Mucosa of gallbladder (tissue), 1 donor: ENCODE measurements at regions not wholly inside any gene's neighbourhood (a gene's known extent, or its start where the extent isn't known, plus 50 kb on each side); places are given as distances from the start of the nearest gene placed in this dataset.

ENCODE experiments used
- DNase-seq: peaks from one replicate; pipeline ENCODE4 v3.0.0-alpha.2; 2020; ENCODE audit warnings: low spot score
- donor health status: DM: no; HTN: no; CAD: no.

- no peak for DNase-seq
Measured at GRCh38 chr1:82494117-82494516, 693.4 kb downstream of the ADGRL2 start.

DNA sequence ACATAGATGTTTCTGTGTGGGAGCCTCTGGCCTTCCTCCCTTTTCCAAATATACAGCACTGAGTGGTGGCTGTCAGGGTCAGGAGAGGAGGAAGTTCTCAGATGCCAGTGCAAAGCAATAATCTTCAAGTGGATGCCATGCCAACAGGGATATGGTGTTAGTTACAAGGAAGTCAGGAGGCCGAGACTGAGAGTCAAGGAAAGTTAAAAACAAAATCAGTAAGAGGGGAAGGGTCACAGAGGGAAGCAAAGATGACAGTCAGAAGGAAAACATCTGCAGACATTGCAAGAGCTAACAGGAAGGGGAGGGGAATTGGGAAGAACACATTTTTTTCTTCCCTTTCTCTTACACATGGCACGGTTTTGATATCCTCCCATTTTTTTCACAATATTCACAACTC lies 691.4 kb downstream of the ADGRL2 start:
- no peak for DNase-seq

DNA sequence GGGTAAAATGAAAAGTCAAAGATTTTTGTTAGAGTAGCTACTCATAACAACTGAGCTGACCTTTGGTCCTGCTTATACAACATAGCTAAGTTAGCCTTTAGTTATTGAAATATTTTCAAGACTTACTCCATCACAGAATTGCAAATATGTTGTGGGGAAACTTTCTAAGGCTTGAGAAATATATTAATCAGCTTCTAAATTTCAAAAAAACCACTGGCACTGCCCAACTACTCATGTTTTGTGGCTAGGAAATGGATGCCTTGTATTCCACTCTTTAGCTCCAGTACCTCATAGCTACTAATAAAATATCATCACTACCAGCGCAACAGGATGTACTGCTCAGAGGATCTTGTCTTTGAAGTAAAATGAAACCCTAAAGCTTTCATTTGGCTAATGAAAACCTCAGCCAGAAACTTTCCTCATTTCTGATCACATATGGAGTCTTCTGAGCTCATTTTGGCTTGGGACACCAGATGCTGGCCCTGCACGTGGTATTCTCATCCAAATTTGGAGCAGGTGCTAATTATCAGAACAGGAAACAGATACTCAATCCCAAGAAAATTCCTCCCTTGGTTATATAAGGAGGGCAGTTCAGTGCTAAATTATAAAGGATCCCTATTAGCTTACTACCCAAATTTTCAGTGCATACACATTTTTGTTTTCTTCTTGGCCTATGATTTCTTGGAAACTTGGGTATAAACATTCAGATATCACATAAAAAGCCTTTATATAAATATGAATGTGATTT lies 690.7 kb downstream of the ADGRL2 start:
- no peak for DNase-seq

GRCh38 chr1:82487778-82488177 lies 687.0 kb downstream of the ADGRL2 start:
- no peak for DNase-seq

- no peak for DNase-seq
Measured at GRCh38 chr1:82486969-82487368, 686.2 kb downstream of the ADGRL2 start.

- no peak for DNase-seq
Measured at GRCh38 chr1:82486468-82486867, 685.7 kb downstream of the ADGRL2 start.

DNA sequence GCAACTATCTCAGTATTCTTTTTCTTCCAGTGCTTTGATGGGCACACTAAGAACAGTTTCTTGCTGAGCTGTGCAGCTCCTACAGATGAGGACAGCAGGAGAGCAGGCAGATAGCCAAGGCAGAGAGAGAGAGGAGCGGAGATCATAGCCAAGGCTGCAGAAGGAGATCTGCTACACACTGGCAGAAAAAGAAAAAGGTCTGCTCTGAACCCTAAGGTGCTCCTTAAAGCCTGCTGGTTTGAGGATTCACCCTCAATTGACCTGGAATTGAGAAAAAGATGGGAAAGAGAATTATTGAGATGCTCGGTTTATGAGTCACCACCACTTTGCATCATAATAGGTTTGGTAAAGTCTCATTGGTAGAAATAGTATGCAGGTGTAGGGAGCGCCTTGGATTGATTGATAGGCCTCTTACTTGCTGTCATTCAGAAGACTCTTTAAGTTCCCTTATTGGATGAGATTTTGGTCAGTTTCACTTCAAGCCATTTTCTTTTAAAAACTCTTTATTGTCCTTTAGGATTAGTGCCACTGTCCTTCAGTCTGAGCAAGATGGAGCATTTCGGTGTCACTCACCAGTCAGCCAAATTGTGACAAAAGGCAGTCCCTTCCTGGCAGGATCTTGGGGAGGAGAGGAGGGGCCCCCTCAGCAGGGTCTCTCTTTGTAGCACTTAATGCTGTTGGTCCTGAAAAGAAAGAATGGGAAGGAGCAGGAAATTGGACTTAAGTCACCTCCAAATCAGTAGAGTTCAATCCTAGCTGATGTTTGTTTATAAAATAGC lies 685.0 kb downstream of the ADGRL2 start:
- DNase-seq: peak; percentile 50

DNA sequence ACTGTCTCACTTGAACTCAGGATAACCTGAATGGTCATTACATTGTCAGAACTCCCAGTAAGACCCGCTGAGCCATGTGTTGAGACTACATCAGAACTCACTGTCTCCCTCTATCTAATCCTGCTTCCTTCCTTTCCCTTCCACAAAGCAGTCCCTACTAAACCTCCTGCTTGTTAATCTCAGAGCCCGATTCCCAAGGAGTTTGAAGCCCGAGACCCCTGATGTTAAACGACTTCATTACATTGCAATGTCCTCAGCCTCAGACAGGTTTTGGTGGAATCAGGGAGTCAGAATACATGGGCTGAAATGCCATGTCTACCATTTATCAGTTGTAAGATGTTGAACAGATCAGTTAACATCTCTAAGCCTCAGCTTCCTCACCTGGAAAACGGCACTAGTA lies 682.4 kb downstream of the ADGRL2 start:
- no peak for DNase-seq

GRCh38 chr1:82478916-82479315 lies 678.2 kb downstream of the ADGRL2 start:
- no peak for DNase-seq

- no peak for DNase-seq
Measured at GRCh38 chr1:82472489-82473131, 671.9 kb downstream of the ADGRL2 start.

DNA sequence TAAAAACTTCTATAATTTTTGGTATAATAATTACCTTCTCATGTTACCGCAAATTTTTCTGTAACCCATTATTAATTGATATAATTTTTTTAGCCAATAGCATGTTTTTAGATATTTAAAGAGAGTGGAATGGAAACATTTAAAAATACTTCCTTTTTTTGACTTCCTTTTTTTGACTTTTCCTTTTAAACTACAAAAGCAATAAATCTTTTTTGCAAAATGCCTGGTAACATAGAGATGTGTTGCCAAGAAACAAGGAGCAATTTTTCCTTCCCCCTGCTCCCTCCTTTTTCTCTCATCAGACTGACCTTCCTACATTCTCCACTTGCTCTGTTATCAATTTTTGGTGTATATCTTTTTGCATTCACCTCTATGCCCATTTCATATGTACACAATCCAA lies 666.2 kb downstream of the ADGRL2 start:
- no peak for DNase-seq

- no peak for DNase-seq
Measured at GRCh38 chr1:82466416-82466815, 665.7 kb downstream of the ADGRL2 start.

- DNase-seq: no peak
Measured at GRCh38 chr1:82465024-82465423, 664.3 kb downstream of the ADGRL2 start.

GRCh38 chr1:82464362-82465001 lies 663.7 kb downstream of the ADGRL2 start:
- DNase-seq: peak; percentile 60

DNA sequence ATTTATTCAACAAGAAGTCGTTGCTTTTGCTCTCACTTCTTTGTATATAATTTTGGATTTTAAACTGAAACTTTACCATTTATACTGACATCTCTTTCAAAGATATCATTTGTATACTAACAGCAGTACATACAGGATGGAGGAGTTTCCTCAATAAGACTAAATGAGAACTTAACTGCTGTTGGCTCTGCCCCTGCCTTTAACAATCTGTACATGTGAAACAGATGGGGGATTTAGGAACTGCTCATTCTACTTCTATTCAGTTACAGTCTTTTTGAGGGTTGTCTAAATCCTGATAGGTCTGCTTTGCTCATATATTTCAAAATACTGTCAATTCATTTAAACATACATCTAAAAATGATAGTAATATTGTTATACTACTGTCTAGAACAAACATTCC lies 663.2 kb downstream of the ADGRL2 start:
- no peak for DNase-seq

DNA sequence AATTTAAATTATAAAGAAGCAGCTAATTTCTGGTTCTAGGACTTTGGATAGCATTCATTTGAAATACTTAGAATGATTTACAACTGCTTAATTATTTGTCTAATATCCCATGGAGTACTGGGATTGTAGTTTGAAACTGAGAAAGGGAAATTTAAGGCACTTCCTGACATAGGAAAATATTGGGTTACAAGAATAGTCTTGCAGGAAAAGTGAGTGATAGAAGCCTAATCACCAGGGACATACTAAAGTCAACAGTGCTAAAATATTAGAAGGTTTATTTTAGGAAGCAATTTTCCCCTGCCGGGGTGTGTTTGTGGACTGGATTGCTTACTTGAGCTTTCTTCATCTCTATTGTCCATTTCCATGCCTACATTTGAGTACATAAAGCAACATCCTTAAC lies 661.6 kb downstream of the ADGRL2 start:
- DNase-seq: no peak

DNA sequence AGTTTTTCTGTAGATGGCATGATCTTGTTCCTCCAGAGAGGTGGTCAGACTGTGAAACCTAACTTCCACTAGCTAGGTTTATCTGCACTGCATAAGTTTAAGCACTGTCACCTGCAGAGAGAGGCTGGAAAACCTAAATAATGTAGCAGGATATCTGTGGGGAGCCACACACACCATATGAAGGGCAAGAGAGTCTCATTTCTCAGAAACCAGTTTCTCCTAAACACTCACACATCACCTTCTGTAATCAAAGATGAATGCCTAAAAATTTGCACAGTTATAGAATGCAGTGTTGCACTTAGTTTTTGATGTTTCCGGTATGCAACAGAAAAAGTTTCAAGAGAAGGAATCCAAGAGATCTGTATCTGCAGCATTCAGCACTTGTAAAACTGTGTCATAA lies 654.6 kb downstream of the ADGRL2 start:
- DNase-seq: no peak

DNA sequence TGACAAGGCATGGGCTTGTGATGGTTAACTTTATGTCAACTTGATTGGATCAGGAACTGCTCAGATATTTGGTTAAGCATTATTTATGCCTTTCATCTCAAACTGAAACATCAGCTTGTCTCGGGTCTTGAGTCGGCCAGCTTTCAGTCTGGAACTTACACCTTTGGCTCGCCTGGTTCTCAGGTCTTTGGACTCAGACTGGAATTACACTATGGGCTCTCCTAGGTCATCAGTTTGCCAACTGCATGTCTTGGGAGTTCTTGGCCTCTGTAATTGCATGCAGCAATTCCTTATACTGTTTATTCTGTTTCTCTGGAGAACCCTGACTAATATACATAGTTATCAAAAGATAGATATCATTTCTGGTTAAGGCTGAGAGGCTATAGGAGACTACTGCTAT lies 653.7 kb downstream of the ADGRL2 start:
- DNase-seq: no peak

DNA sequence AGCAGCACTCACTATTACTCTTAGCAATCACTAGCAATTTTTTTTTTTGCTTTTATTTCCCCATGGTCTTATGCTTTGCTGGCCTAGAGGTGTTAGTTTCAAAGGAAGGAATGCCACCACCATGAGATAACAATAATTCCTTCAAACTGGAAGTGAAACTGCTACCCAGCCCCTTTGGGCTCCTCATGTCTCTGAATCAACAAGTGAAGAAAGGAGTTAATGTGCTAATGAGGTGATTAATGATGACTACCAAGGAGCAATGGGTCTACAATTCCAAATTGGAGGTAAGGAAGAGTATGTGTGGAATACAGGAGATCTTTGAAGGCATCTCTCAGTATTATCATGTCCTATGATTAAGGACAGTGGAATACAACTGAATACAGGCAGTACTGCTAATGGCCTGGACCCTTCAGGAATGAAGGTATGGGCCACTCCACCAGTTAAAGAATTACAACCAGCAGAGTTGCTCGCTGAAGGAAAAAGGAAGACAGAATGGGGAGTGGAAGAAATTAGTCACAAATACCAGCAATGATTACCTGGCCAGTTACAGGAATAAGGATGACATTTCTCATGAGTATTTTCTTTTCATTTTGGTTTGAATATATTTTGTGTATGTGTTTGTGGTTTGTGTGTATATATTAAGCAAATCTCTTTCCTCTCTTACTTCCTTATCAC lies 652.9 kb downstream of the ADGRL2 start:
- DNase-seq: no peak

DNA sequence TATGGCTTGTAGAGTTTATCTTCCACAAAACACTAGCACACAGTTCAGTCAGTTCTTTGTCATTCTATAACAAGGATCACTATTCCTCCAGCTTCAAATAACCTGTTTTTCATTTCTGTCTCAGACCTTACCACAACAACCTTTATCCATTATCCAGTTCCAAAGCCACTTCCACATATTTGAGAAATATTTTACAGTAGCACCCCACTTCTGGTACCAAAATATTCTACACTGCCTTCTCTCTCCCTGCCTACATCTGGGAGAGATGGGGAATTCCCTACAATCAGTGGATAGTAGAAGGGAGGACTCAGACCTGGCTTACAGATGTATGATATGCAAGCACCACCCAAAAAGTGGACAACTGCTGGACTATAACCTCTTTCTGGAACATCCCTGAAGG lies 651.4 kb downstream of the ADGRL2 start:
- no peak for DNase-seq

GRCh38 chr1:82451191-82451590 lies 650.5 kb downstream of the ADGRL2 start:
- DNase-seq: no peak

GRCh38 chr1:82449506-82450057 lies 648.8 kb downstream of the ADGRL2 start:
- no peak for DNase-seq
